Head of caudate nucleus (tissue), 42 donors: ENCODE measurements at regions not wholly inside any gene's neighbourhood (a gene's known extent, or its start where the extent isn't known, plus 50 kb on each side); places are given as distances from the start of the nearest gene placed in this dataset.

Experiments
- DNase-seq, 42 donors: peaks; one replicate each; pipeline versions ENCODE4 v3.0.0 to v3.0.0-alpha.2; 2020 to 2021; ENCODE audit warnings: mixed read lengths in 7 of 42
- intact Hi-C: fragments of 100-400 bp; cut with DNase I; formaldehyde crosslinking; loops from one replicate; pipeline ENCODE4 v1.15.0; 2022

GRCh38 chr2:16515696-16516095, 149.9 kb downstream of the CYRIA start:
- intact Hi-C loops, result no loop called here
- no peak for DNase-seq

- intact Hi-C loops, result no loop called here
- no peak for DNase-seq
Observed at GRCh38 chr2:16513626-16514025, 152.0 kb downstream of the CYRIA start.

GRCh38 chr2:16511041-16511440, 154.6 kb downstream of the CYRIA start:
- no peak for DNase-seq
- intact Hi-C loops, result no loop called here

- intact Hi-C loops, result loop anchor here (5.0 to 10.0 kb wide), 2 partner anchors 572 to 874 kb away; no protein-coding TSS in a partner anchor
- no peak for DNase-seq
Observed at GRCh38 chr2:16509042-16509441, 156.6 kb downstream of the CYRIA start.

GRCh38 chr2:16508490-16508851, 157.2 kb downstream of the CYRIA start:
- DNase-seq, result no peak
- intact Hi-C loops, result loop anchor here (5.0 to 10.0 kb wide), 2 partner anchors 571 to 874 kb away; no protein-coding TSS in a partner anchor

- peak in 40 of 42 donors; percentile 20 to 84 (median 64) for DNase-seq
- intact Hi-C loops, result loop anchor here (5.0 to 10.0 kb wide), 2 partner anchors 571 to 873 kb away; no protein-coding TSS in a partner anchor
Observed at GRCh38 chr2:16507655-16508489, 157.8 kb downstream of the CYRIA start.

GRCh38 chr2:16506366-16506765, 159.3 kb downstream of the CYRIA start:
- no peak for DNase-seq
- intact Hi-C loops, result loop anchor here (5.0 to 10.0 kb wide), 2 partner anchors 569 to 872 kb away; no protein-coding TSS in a partner anchor

GRCh38 chr2:16496426-16497388, 168.9 kb downstream of the CYRIA start:
- intact Hi-C loops, result no loop called here
- no peak for DNase-seq

GRCh38 chr2:16495509-16496208, 170.0 kb downstream of the CYRIA start:
- intact Hi-C loops, result no loop called here
- no peak for DNase-seq

- DNase-seq, result no peak
- intact Hi-C loops, result no loop called here
Observed at GRCh38 chr2:16494836-16495508, 170.7 kb downstream of the CYRIA start.

GRCh38 chr2:16493788-16494187, 171.8 kb downstream of the CYRIA start:
- no peak for DNase-seq
- intact Hi-C loops, result no loop called here

- intact Hi-C loops, result no loop called here
- peak in 14 of 42 donors; percentile 4 to 58 (median 26) for DNase-seq
Observed at GRCh38 chr2:16487686-16488085, 177.9 kb downstream of the CYRIA start.

GRCh38 chr2:16485251-16485650, 180.4 kb downstream of the CYRIA start:
- no peak for DNase-seq
- intact Hi-C loops, result no loop called here

GRCh38 chr2:16482460-16482859, 183.2 kb downstream of the CYRIA start:
- intact Hi-C loops, result no loop called here
- DNase-seq, result no peak

GRCh38 chr2:16481351-16481750, 184.3 kb downstream of the CYRIA start:
- intact Hi-C loops, result no loop called here
- DNase-seq, result no peak

GRCh38 chr2:16479721-16480120, 185.9 kb downstream of the CYRIA start:
- intact Hi-C loops, result no loop called here

GRCh38 chr2:16478434-16479210, 187.0 kb downstream of the CYRIA start:
- intact Hi-C loops, result no loop called here
- DNase-seq, result no peak

More at GRCh38 chr2:16479721-16480120, 185.9 kb downstream of the CYRIA start:
- DNase-seq, result no peak

- DNase-seq, result no peak
- intact Hi-C loops, result no loop called here
Observed at GRCh38 chr2:16477648-16478047, 188.0 kb downstream of the CYRIA start.
